HG02973 (cell line): ENCODE measurements at regions not wholly inside any gene's neighbourhood (a gene's known extent, or its start where the extent isn't known, plus 50 kb on each side); places are given as distances from the start of the nearest gene placed in this dataset.
"Not testable (repeated sequence)": the region's sequence is repeated elsewhere in the genome, so short reads cannot be mapped to it uniquely, and the experiment has no call there.

Experiments
- ATAC-seq: cut with Tn5 transposase; IDR thresholded peaks from one replicate; pipeline ENCODE4 v1.9.1; 2021; ENCODE audit warnings: moderate library complexity; ENCODE audit not compliant: unreplicated experiment

DNA sequence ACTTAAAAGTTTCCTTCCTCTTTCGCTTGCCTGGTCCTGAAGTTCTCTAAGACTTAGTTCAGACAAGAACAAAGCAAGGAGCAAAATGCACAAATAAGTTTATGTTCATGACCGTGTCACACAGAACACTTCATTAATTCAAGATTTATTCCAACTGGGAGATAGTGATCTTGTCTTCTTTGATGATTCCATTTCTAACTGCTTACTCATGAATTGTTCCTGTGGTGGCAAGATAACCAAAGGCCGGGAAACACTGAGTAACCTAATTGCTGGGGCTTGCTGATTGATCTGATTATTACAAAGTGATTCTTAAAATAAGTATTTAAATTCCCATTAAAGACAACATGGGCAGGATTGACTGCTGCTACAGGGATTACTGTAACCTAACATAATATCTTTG lies 1462.9 kb upstream of the RAG2 start:
- ATAC-seq, result no peak

DNA sequence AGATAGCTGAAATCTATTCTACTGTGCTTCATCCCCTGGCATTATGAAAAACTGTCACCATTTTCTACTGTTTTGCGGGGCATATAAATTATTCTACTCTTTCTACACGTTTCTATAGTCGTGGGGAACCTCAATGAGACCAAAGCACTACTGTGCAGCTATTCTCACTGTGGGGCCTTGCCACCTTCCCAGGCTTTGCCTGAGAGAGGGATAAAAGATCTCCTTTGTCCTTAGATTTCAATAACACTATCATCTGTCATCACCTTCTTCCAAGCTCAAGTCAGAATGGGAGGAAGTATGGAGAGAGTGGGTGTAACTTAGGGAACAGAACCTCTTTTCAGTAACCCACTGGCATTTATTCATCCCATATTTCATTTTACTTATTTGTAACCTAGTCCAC lies 1462.1 kb upstream of the RAG2 start:
- ATAC-seq, result no peak

DNA sequence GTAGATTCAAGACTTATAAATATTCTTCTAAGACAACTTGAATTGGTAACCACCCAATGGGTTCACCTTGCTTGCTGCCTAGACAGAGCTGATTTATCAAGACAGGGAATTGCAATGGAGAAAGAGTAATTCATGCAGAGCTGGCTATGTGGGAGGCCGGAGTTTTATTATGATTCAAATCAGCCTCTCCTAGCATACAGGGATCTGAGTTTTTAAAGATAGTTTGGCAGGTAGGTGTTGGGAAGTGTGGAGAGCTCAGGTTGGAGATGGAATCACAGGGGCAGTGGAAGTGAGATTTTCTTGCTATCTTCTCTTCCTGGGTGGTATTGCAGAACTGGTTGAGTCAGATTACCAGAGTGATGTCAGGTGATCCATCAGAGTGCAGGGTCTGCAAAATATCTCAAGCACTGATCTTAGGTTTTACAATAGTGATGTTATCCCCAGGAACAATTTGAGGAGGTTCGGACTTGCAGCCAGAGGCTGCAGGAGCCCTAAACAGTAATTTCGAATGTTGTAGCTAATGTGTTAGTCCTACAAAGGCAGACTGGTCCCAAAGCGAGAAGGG lies 1448.6 kb upstream of the RAG2 start:
- no peak for ATAC-seq

DNA sequence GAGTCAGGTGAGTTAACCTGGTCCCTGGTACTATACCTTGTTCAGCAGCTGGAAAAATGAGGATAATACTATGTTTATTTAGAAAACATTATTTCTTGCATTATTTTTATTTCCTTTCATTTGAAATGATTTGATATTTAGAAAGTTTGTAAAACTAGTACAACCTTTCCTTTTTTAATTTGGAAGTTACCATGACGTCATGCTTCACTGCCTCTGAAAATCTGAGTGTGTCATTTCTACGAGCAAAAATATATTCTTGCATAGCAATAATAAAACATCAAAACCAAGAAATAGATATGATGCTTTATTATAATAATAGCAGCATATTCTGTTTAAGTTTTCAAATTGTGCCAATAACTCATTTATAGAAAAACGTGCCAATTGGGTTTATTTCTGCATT lies 1445.0 kb upstream of the RAG2 start:
- no peak for ATAC-seq

DNA sequence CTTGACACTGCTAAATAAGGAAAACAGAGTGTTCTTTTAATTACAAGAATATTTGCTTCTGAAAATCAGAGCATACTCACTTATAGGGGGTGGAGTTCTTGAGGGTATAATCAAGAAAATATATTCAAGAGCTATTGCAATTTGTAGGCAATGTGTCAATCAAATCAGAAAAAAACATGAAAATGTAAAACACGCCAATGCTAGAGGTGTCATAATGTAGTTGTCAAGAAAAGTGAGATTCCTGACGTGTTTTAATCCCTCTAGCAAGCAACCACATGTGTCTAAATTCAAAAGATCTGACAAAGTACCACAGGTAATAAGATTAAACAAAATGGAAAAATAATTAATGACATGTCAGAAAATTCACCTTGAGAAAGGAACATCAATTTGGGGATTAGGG lies 1440.7 kb upstream of the RAG2 start:
- no peak for ATAC-seq

DNA sequence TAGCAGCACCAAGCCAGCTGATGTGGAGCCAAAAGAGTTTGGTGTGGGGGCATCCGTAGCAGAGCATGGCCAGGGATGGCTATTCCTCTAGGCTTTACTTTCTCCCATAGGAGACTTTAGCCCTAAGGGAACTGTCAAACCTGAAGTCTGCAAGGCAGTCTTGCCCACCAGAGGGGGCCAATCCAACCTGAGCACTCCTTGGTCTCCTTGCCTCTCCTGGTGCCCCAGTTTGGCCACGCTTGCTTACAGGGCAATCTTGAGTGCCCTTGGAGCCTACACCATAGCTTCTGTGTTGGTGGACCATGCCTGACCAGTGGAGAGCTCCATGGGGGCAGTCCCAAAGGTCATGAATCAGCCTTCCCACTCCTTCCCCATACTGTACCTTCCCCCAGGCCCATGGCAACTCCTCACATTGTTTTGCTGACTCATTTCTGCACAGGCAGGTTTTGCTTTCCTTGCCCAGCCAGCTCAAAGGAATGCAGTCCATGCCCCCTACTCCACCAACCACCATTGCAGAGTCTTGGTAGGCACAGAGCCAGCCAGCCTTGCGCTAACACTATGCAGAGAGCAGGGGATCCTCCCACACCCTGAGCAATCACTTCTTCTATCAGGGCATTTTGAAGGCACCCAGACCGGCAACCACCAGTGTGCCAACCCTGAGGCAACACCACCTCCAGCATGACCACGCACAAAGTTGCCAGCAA lies 1421.2 kb upstream of the RAG2 start:
- ATAC-seq, result no peak

DNA sequence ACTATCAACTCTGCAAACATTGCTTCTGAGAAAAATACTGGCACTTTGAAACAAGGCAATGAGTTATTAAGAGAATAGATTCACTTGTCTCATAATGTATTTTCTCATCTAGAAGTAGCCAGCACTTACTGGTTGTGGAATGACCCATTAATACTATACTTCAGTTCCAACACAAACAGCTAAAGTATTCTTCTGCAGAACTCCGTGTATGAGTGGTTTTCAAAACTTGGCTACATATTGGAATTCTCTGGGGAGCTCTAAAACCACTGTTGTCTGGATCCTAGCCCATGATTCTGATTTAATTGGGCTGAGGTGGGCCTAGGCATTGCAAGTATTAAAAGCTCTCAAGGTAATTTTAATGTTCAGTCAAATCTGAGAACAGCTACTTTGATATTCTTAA lies 1416.4 kb upstream of the RAG2 start:
- no peak for ATAC-seq

DNA sequence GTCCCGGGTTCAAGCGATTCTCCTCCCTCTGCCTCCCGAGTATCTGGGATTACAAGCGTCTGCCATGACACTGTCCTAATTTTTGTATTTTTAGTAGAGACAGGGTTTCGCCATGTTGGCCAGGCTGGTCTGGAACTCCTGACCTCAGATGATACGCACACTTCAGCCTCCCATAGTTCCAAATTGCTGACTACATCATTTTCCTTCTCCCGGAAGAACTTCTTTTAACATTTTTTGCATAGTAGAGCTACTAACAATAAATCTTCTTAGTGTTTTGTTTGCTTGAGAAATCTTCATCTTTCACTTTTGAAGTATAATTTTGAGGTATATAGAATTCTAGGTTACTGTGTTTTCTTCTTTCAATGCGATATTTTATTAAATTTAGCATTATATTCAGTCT lies 1415.1 kb upstream of the RAG2 start:
- no peak for ATAC-seq

DNA sequence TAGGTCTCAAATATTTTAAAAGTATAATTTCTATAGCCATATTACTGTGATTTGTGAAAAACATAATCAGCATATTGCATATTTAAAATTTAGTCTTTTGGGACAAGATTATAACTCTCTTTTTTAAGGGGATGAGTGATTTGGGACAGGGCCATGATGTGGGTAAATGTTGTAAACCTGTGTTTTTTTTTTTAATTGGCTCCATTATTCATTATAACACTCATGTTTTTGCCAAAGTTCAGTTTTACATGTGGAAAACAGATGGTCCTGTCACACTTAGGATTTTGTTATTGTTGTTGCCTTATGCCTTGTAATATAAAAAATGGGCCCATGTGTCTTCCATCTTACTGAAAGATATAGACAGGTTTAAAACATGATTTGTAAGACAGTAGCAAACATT lies 1413.5 kb upstream of the RAG2 start:
- ATAC-seq, result no peak

DNA sequence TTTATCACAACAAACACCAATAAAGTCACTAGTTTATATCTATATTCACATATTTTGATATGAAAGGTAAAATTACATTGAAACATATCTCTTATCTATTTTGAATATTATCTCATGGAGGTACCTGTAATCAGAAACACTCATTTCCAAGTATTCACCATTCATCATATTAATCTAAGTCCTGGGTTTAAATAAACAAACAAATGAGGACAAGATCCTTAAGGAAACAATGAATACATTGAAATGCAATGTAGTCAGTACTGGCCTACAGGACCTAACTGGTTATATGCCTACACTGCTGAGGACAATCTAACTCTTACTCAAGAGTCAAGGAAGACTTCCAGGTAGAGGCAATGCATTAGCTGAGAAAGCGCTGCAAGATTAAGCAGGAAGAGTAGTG lies 1411.9 kb upstream of the RAG2 start:
- no peak for ATAC-seq

DNA sequence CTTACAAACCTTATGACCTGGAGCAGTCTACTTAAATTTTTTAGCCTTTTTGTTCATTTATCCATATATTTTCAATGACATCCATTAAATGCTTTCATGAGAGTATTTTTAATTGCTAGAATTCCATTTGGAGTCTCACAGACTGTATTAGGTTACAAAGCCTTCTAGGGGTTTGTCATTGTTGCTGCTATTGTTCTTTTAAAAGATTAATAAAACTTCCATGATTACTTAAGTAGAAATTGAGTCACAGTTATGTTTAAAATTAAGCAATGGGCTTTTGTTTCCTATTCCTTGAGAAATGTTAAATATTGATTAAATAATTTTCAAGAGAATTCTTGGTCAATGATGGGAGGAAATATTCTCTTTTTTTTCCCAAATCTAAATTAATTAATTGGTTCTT lies 1408.4 kb upstream of the RAG2 start:
- no peak for ATAC-seq

DNA sequence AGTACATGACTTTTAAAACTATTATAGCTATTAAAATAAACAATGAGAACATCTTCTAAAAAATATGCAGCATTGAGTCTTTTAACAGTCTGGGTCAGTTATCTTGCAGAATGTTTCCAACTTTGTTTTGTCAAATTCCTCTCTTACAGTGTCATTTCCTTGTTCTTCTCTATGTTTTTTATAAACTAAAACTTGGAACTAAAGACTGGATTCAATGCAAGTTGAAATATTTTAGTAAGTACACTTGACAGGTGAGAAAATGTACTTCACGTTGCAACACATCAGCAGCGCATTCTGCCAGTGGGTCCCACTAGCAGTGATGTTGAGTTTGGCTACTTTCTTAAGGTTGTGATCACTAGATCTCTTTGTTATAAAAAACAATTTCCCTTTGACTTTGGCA lies 1407.6 kb upstream of the RAG2 start:
- no peak for ATAC-seq

DNA sequence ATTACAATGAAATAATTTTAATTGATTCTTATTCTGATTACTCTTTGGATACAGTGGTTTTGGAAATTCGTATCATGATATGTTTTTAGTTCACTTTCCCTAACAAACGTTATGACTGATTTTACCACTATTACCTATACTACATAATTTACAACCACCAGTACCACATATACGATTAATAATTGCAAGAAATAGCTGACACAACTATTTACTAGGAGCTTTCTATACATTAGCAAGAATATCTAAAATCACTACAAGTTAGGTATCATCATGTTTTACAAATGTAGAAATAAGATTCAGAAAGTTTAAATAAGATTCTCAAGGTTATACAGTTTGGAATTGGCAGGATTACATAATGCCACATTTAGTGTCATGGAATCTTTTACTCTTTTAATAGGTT lies 1401.1 kb upstream of the RAG2 start:
- ATAC-seq, result no peak

DNA sequence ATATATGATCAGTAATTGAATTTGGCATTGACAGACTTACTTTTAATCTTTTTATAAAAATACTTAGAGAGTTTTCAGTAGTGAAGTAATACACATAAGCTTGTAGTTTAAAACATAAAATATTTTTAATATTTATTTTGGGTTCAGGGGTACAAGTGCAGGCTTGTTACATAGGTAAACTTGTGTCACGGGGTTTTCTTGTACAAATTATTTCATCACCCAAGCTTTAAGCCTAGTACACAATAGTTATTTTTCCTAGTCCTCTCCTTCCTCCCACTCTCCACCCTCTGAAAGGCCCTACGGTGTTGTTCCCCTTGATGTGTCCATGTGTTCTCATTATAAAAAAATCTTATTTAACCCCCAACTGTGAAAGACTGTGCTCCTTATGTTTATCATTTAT lies 1397.8 kb upstream of the RAG2 start:
- ATAC-seq, result no peak

DNA sequence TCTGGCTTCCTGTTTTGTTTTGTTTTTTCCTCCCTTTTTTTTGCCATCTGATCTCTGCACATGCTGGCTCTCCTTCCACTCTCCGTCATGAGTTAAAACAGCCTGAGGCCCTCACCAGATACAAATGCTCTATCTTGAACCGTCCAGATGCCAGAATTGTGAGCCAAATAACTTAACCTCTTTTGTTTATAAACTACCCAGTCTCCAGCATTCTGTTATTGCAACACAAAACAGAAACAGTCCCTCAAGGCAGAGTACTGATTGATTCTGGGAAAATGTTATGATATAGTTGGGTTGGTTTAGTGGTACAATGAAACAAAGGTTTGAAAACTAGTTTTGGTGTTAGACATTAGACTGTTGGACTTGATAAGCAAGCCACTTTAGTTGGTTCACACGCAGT lies 1390.0 kb upstream of the RAG2 start:
- no peak for ATAC-seq

DNA sequence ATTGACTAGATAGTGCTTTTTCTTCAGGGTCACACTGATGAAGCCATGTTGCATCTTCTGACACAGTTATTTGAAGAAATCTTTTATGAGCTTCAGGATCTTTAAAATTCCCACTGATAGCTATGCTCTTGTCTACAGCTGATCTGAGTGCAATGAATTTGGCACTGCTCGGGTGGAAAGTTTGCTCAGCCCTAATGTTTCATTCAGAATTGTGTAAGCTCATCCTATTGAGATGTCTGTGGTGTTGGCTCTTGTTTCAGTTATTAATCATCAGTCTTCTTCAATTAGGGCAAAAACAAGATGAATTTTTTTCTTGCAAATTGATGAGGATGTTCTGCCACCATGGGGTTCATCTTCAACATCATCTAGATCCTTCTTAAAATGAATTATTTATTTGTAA lies 1387.0 kb upstream of the RAG2 start:
- no peak for ATAC-seq

DNA sequence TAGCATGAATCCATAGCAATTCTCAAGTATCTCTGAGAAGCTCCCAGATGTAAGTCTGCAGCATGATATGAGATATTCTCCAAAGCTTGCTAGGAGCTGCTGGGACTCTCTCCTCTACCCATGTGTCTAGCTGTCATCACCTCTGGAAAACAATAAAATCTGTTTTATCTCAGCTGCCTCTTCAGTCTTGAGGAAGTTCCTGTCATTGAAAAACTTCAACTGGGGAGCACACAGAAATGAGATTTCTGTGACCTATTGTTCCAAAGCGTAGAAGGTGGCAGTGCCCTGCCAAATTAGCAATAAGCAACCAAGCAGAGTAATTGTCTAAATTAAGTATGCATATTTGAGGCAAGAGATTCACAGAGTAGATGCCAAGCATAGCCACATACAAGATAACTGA lies 1380.6 kb upstream of the RAG2 start:
- no peak for ATAC-seq

DNA sequence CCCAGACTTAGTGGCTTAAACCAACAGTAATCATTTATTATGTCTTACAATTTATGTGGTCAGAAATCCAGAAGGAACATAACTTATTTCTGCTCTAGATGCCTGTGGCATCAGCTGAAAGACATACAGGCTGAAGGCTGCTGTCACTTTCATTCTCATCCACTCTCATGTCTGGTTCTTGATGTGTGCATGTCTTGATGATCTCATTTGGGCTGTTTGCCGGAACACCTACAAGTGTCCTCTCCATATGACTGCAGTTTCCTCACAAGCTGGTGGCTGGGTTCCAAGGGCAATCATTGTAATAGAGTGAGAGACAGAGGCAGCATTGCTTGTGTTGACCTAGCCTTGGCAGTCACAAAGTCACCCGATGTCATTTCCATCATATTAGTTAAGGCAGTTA lies 1375.9 kb upstream of the RAG2 start:
- ATAC-seq, result no peak

DNA sequence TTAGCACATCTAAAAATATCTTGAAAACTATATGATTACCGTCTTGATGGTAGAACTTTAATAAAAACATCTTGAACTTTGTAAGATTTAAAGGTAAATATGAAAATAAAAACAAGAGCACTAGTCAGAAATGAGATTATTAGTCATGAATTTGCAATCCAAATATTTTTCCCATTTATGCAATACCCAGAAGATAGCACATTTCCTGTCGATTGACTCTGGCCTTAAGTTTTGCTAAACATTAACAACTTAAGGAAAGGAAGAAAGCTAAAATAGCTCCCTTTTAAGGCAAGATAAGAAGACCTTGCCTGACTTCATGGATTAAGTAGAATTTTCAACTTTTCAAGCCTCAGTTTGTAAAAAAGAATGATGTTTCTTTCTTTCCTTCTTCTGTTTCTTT lies 1374.7 kb upstream of the RAG2 start:
- no peak for ATAC-seq

DNA sequence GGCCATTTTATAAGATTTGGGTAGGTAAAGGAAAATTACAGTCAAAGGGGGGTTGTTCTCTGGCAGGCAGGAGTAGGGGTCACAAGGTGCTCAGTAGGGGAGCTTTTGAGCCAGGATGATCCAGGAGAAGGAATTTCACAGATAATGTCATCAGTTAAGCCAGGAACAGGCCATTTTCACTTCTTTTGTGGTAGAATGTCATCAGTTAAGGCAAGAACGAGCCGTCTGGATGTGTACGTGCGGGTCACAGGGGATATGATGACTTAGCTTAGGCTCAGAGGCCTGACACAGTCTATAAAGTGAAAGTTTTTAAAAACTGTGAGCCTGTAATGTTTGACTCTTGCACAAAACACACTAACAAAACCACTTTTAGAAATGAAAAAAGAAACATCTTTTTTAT lies 1371.3 kb upstream of the RAG2 start:
- ATAC-seq, result not testable (repeated sequence)

DNA sequence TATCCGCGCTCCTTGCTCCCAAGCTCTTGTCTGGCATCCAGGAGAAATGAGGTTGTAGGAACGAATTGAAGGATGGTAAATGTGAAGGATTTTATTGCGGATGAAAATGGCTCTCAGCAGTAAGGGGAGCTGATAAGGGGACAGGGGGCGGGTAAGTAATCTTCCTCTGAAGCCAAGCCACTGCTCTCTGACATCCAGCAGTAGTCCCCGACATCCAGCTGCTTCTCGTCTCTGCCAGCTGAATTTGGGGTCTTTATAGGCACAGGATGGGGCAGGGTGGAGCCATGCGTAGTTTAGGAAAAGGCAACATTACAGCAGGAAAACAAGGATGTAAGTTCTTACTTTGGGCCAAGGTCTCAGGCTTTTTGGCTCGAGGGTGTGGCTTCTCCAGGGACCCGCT lies 1370.1 kb upstream of the RAG2 start:
- no peak for ATAC-seq

DNA sequence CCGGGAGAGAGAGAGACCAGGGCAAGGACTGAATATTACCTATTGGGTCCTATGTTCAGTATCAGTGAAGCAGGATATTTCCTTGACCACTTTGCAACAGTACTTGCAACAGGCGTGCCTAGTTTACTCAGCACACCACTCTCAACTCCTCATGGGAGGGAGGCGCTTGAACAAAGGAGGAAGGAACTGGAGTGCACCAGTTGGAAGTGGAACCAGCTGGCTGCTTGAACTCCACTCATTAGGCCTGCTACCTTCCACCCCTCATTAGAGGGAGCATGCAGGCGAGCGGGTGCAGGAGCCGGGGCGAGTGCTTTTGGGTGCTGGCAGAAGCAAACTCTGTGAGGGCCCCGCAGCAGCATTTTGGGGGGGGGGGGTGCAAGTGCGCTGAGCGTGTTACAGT lies 1369.6 kb upstream of the RAG2 start:
- no peak for ATAC-seq

DNA sequence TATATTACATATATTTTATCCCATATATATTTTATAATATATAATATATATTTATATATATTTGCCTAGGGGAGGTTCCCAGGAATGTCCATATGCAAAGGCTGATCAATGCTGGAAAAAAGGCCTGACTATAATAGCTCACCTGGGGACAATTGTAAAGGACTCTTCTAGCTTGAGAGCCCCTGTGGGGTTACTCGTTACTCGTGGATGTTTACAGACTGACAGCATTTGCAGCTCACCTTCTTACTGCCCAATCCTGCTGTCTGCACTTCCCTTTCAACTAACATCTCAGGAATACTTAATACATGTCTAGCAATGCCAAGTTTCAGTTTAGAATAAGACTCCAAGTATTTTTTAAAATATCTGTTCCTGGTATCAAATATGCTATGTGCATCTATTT lies 1365.4 kb upstream of the RAG2 start:
- ATAC-seq, result no peak
